ENCODE measurements at regions not wholly inside any gene's neighbourhood (a gene's known extent, or its start where the extent isn't known, plus 50 kb on each side); places are given as distances from the start of the nearest gene placed in this dataset.

DNA sequence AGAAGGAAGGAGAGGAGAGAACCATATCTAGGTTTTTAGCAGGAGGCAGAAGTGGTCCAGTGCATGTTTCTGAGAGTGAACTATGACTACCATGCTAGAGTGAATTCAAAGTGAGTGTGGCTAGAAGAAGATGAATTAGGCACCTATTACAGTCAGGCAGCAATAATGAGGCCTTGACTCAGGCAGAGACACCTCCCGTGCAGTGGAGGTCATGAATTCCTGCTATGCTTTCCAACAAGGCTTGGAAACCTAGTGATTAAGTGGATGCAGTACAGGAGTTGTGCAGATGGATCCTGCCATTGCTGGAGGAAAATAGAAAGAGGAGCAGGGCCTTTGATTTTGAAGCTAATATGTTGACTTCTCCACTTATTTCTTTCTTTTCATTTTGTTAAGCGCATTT, 581.5 kb downstream of the RWDD3 start:
- Histone ChIP-seq H3K9me3 (replicated peaks; ENCODE audit: control insufficient read depth, insufficient read depth, low read depth, low read length) (no peaks in the 10 kb centered on the region), H3K4me2 (ENCODE audit: insufficient read depth, low read length) (no peak overlapping the region), H3K4me1 (replicated peaks in 1 of 2; ENCODE audit: control insufficient read depth in 2 of 2, insufficient read depth in 2 of 2, low read length in 2 of 2) (no peaks in the 10 kb centered on the region), H3K9ac (ENCODE audit: insufficient read depth in 1 of 2, low read depth in 2 of 2, low read length in 2 of 2) (no peak overlapping the region), H3K9me1 (ENCODE audit: control insufficient read depth, insufficient read depth, low read length) (no peaks in the 10 kb centered on the region), H3K4me3 (no peak overlapping the region), H3K36me3 (ENCODE audit: control insufficient read depth, insufficient read depth, low read length) (no peaks in the 10 kb centered on the region), H2AFZ (ENCODE audit: low read depth, low read length) (no peak overlapping the region), H3K79me2 (ENCODE audit: control insufficient read depth, insufficient read depth, low read length) (no peaks in the 10 kb centered on the region), H3K27ac (ENCODE audit: extremely low read depth, low read depth, low read length) (no peak overlapping the region), H3K27me3 (ENCODE audit: control insufficient read depth in 2 of 2, insufficient read depth in 2 of 2, low read length in 2 of 2) (no peaks in the 10 kb centered on the region), H4K20me1 (replicated peaks; ENCODE audit: control insufficient read depth, insufficient read depth, low read length) (no peaks in the 10 kb centered on the region)
- TF ChIP-seq, protein P1, sequence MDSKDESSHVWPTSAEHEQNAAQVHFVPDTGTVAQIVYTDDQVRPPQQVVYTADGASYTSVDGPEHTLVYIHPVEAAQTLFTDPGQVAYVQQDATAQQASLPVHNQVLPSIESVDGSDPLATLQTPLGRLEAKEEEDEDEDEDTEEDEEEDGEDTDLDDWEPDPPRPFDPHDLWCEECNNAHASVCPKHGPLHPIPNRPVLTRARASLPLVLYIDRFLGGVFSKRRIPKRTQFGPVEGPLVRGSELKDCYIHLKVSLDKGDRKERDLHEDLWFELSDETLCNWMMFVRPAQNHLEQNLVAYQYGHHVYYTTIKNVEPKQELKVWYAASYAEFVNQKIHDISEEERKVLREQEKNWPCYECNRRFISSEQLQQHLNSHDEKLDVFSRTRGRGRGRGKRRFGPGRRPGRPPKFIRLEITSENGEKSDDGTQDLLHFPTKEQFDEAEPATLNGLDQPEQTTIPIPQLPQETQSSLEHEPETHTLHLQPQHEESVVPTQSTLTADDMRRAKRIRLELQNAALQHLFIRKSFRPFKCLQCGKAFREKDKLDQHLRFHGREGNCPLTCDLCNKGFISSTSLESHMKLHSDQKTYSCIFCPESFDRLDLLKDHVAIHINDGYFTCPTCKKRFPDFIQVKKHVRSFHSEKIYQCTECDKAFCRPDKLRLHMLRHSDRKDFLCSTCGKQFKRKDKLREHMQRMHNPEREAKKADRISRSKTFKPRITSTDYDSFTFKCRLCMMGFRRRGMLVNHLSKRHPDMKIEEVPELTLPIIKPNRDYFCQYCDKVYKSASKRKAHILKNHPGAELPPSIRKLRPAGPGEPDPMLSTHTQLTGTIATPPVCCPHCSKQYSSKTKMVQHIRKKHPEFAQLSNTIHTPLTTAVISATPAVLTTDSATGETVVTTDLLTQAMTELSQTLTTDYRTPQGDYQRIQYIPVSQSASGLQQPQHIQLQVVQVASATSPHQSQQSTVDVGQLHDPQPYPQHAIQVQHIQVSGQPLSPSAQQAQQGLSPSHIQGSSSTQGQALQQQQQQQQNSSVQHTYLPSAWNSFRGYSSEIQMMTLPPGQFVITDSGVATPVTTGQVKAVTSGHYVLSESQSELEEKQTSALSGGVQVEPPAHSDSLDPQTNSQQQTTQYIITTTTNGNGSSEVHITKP (IDR thresholded peaks at IDR 0.05; ENCODE audit: partially characterized antibody): no peak
- no peak for TF ChIP-seq NR2F6 (CRISPR knock-in tag; IDR thresholded peaks at IDR 0.05)
- TF ChIP-seq, protein P2, sequence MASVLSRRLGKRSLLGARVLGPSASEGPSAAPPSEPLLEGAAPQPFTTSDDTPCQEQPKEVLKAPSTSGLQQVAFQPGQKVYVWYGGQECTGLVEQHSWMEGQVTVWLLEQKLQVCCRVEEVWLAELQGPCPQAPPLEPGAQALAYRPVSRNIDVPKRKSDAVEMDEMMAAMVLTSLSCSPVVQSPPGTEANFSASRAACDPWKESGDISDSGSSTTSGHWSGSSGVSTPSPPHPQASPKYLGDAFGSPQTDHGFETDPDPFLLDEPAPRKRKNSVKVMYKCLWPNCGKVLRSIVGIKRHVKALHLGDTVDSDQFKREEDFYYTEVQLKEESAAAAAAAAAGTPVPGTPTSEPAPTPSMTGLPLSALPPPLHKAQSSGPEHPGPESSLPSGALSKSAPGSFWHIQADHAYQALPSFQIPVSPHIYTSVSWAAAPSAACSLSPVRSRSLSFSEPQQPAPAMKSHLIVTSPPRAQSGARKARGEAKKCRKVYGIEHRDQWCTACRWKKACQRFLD (CRISPR knock-in tag; IDR thresholded peaks at IDR 0.05): no peak
- no peak for TF ChIP-seq PCBP2 (IDR thresholded peaks at IDR 0.05; ENCODE audit: low read depth, low read length, poor library complexity, severe bottlenecking)
- TF ChIP-seq ZBTB17 (CRISPR knock-in tag; IDR thresholded peaks at IDR 0.05): no peak
- no peak for TF ChIP-seq TAF15 (IDR thresholded peaks at IDR 0.05; ENCODE audit: low read depth, low read length)
- no peak for TF ChIP-seq RBM17 (IDR thresholded peaks at IDR 0.05; ENCODE audit: borderline replicate concordance, low read depth, low read length)
- TF ChIP-seq, protein P3, sequence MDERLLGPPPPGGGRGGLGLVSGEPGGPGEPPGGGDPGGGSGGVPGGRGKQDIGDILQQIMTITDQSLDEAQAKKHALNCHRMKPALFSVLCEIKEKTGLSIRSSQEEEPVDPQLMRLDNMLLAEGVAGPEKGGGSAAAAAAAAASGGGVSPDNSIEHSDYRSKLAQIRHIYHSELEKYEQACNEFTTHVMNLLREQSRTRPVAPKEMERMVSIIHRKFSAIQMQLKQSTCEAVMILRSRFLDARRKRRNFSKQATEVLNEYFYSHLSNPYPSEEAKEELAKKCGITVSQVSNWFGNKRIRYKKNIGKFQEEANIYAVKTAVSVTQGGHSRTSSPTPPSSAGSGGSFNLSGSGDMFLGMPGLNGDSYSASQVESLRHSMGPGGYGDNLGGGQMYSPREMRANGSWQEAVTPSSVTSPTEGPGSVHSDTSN (CRISPR knock-in tag; IDR thresholded peaks at IDR 0.05; ENCODE audit: low read depth): no peak
- TF ChIP-seq, protein P3 (tag; conservative IDR thresholded peaks at IDR 0.05; ENCODE audit: low read depth): no peak
- TF ChIP-seq CHD2 (IDR thresholded peaks at IDR 0.05; ENCODE audit: low read depth, low read length): no peak
- intact Hi-C loops (cut with micrococcal nuclease) (no loop called here), in situ Hi-C loops (cut with MboI) (no loop called here)
- CTCF ChIA-PET (ENCODE audit: low intra/inter-chr PET ratio): no interaction called here
- BruUV-seq (replicated peaks): no TSS peak
- ATAC-seq: no peak
- WGBS (ENCODE audit: insufficient coverage, low coverage, missing lambda C conversion rate): 0% methylated on average over 2 of the region's 2 CpGs
- no peak for DNase-seq (ENCODE audit: extremely low read depth in 1 of 4, low spot score in 3 of 4)
- POLR2A ChIA-PET: no interaction called here
- no peak for FAIRE-seq
